Neural cell (in vitro differentiated cells): ENCODE measurements at regions not wholly inside any gene's neighbourhood (a gene's known extent, or its start where the extent isn't known, plus 50 kb on each side); places are given as distances from the start of the nearest gene placed in this dataset.

ENCODE experiments used
- H2AFZ ChIP-seq: fragments of 200-600, 300-800 bp; sonication (generic), shearing (Covaris generic); 2 replicates; pipeline ENCODE4 v1.6.0; 2014; ENCODE audit warnings: low read depth, mild to moderate bottlenecking, antibody characterized with exemption, low read length, moderate library complexity
- H3F3A ChIP-seq: fragments of 200-600 bp; shearing (Covaris generic); 2 replicates; pipeline ENCODE4 v1.6.1; 2016; ENCODE audit warnings: mild to moderate bottlenecking, moderate library complexity, mixed read lengths, antibody characterized with exemption, low read length; ENCODE audit not compliant: insufficient read depth, poor library complexity, severe bottlenecking
- H3K27ac ChIP-seq: fragments of 200-600, 300-800 bp; sonication (generic), shearing (Covaris generic); 2 replicates; pipeline ENCODE4 v1.5.1; 2014; ENCODE audit warnings: mild to moderate bottlenecking, low read length, moderate library complexity
- H3K27me3 ChIP-seq: fragments of 300-800, 200-600 bp; sonication (generic), shearing (Covaris generic); 2 replicates; pipeline ENCODE4 v1.6.0; 2014; ENCODE audit warnings: mild to moderate bottlenecking, low read depth, low read length, moderate library complexity; ENCODE audit not compliant: insufficient read depth
- H3K36me3 ChIP-seq: fragments of 300-800, 200-600 bp; sonication (generic), shearing (Covaris generic); 2 replicates; pipeline ENCODE4 v1.5.1; 2014; ENCODE audit warnings: mild to moderate bottlenecking, antibody characterized with exemption, low read length, moderate library complexity; ENCODE audit not compliant: insufficient read depth
- H3K4me2 ChIP-seq: fragments of 300-800, 200-600 bp; sonication (generic), shearing (Covaris generic); 2 replicates; pipeline ENCODE4 v1.6.0; 2014; ENCODE audit warnings: mild to moderate bottlenecking, low read length
- H3K4me3 ChIP-seq: fragments of 300-800, 200-600 bp; sonication (generic), shearing (Covaris generic); 2 replicates; pipeline ENCODE4 v1.5.1; 2014; ENCODE audit warnings: mild to moderate bottlenecking, low read length, moderate library complexity
- H3K79me2 ChIP-seq: fragments of 200-600 bp; shearing (Covaris generic); replicated peaks from 2 replicates; pipeline ENCODE4 v1.6.0; 2014; ENCODE audit warnings: mild to moderate bottlenecking, low read length, moderate library complexity; ENCODE audit not compliant: insufficient read depth
- H3K9ac ChIP-seq: fragments of 300-800, 200-600 bp; sonication (generic), shearing (Covaris generic); 2 replicates; pipeline ENCODE4 v1.6.1; 2016; ENCODE audit warnings: mild to moderate bottlenecking, low read length, mixed read lengths
- H3K9me2 ChIP-seq: fragments of 200-600 bp; shearing (Covaris generic); 2 replicates; pipeline ENCODE4 v1.6.1; 2016; ENCODE audit warnings: mild to moderate bottlenecking, low read length, mixed read lengths; ENCODE audit not compliant: insufficient read depth
- H3K9me3 ChIP-seq: fragments of 200-600, 300-800 bp; sonication (generic), shearing (Covaris generic); 2 replicates; pipeline ENCODE4 v1.6.1; 2016; ENCODE audit warnings: mild to moderate bottlenecking, mixed run types, low read length, moderate library complexity, mixed read lengths
- H4K20me1 ChIP-seq: fragments of 200-600 bp; shearing (Covaris generic); 2 replicates; pipeline ENCODE4 v1.6.1; 2016; ENCODE audit warnings: mild to moderate bottlenecking, mixed run types; ENCODE audit not compliant: insufficient read depth
- EP300 ChIP-seq: fragments of 450-650 bp; conservative IDR thresholded peaks from 2 replicates; pipeline ENCODE4 v1.6.1; 2014; ENCODE audit warnings: antibody characterized with exemption, mild to moderate bottlenecking, moderate library complexity; ENCODE audit not compliant: poor library complexity, severe bottlenecking
- EZH2 ChIP-seq: fragments of 200-600, 300-800 bp; shearing (Covaris generic), sonication (generic); IDR thresholded peaks from 2 replicates; pipeline ENCODE4 v1.6.1; 2014; ENCODE audit warnings: antibody characterized with exemption, low read length, borderline replicate concordance, mild to moderate bottlenecking; ENCODE audit not compliant: insufficient read depth, poor library complexity, severe bottlenecking
- MXI1 ChIP-seq: fragments of 450-650 bp; conservative IDR thresholded peaks from 2 replicates; pipeline ENCODE4 v1.6.1; 2014; ENCODE audit warnings: antibody characterized with exemption, mild to moderate bottlenecking; ENCODE audit not compliant: poor library complexity, severe bottlenecking
- POLR2AphosphoS5 ChIP-seq: IDR thresholded peaks from 2 replicates; pipeline ENCODE4 v1.6.1; 2012
- RAD21 ChIP-seq: fragments of 450-650 bp; conservative IDR thresholded peaks from 2 replicates; pipeline ENCODE4 v1.6.1; 2014; ENCODE audit warnings: antibody characterized with exemption, mild to moderate bottlenecking, moderate library complexity
- SMC3 ChIP-seq: fragments of 450-650 bp; conservative IDR thresholded peaks from 2 replicates; pipeline ENCODE4 v1.6.1; 2014; ENCODE audit warnings: antibody characterized with exemption, mild to moderate bottlenecking, moderate library complexity; ENCODE audit not compliant: poor library complexity
- TAF1 ChIP-seq: IDR thresholded peaks from 2 replicates; pipeline ENCODE4 v1.6.1; 2012; ENCODE audit warnings: low read depth
- TF ChIP-seq, protein P1 (sequence below): IDR thresholded peaks from 2 replicates; pipeline ENCODE4 v1.6.1; 2012; ENCODE audit warnings: borderline replicate concordance
- TF ChIP-seq, protein P2 (sequence below): fragments of 450-650 bp; IDR thresholded peaks from 2 replicates; pipeline ENCODE4 v1.5.1; 2014; ENCODE audit warnings: antibody characterized with exemption, mild to moderate bottlenecking, moderate library complexity; ENCODE audit not compliant: poor library complexity, severe bottlenecking

DNA sequence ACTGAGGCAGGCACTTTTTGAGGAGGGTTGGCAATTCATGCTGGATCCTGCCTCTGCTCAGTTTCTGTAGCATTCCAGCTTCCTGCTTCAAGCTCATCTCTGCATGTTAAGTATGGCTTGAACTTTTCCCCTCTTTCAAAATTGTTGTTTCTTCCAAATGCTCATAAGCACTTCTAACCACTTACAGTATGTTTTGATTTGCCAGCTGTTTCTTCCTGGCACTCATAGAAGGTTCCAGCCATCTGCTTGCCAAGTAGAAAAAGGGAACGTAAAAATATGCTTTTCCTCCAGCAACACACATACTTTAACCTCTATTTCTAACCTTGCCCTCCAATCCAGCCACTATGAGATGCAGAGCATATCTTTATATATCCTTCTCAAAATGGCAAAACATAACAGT is 692.6 kb upstream of the COBL start:
- Histone ChIP-seq H4K20me1 (no peaks in the 10 kb centered on the region), H3K79me2 (no peaks in the 10 kb centered on the region), H3K9ac (no peak overlapping the region), H3K9me2 (no peaks in the 10 kb centered on the region), H3K27ac (no peak overlapping the region), H3F3A (no peaks in the 10 kb centered on the region), H3K4me2 (no peak overlapping the region), H3K27me3 (no peaks in the 10 kb centered on the region), H3K36me3 (no peaks in the 10 kb centered on the region), H3K4me3 (no peak overlapping the region), H2AFZ (no peak overlapping the region), H3K9me3 (no peaks in the 10 kb centered on the region)
- TF ChIP-seq EZH2: no peak
- TF ChIP-seq EP300: no peak
- no peak for TF ChIP-seq POLR2AphosphoS5
- no peak for TF ChIP-seq MXI1
- TF ChIP-seq, protein P1, sequence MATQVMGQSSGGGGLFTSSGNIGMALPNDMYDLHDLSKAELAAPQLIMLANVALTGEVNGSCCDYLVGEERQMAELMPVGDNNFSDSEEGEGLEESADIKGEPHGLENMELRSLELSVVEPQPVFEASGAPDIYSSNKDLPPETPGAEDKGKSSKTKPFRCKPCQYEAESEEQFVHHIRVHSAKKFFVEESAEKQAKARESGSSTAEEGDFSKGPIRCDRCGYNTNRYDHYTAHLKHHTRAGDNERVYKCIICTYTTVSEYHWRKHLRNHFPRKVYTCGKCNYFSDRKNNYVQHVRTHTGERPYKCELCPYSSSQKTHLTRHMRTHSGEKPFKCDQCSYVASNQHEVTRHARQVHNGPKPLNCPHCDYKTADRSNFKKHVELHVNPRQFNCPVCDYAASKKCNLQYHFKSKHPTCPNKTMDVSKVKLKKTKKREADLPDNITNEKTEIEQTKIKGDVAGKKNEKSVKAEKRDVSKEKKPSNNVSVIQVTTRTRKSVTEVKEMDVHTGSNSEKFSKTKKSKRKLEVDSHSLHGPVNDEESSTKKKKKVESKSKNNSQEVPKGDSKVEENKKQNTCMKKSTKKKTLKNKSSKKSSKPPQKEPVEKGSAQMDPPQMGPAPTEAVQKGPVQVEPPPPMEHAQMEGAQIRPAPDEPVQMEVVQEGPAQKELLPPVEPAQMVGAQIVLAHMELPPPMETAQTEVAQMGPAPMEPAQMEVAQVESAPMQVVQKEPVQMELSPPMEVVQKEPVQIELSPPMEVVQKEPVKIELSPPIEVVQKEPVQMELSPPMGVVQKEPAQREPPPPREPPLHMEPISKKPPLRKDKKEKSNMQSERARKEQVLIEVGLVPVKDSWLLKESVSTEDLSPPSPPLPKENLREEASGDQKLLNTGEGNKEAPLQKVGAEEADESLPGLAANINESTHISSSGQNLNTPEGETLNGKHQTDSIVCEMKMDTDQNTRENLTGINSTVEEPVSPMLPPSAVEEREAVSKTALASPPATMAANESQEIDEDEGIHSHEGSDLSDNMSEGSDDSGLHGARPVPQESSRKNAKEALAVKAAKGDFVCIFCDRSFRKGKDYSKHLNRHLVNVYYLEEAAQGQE: no peak
- TF ChIP-seq SMC3: no peak
- TF ChIP-seq, protein P2, sequence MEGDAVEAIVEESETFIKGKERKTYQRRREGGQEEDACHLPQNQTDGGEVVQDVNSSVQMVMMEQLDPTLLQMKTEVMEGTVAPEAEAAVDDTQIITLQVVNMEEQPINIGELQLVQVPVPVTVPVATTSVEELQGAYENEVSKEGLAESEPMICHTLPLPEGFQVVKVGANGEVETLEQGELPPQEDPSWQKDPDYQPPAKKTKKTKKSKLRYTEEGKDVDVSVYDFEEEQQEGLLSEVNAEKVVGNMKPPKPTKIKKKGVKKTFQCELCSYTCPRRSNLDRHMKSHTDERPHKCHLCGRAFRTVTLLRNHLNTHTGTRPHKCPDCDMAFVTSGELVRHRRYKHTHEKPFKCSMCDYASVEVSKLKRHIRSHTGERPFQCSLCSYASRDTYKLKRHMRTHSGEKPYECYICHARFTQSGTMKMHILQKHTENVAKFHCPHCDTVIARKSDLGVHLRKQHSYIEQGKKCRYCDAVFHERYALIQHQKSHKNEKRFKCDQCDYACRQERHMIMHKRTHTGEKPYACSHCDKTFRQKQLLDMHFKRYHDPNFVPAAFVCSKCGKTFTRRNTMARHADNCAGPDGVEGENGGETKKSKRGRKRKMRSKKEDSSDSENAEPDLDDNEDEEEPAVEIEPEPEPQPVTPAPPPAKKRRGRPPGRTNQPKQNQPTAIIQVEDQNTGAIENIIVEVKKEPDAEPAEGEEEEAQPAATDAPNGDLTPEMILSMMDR: no peak
- TF ChIP-seq TAF1: no peak
- no peak for TF ChIP-seq RAD21

DNA sequence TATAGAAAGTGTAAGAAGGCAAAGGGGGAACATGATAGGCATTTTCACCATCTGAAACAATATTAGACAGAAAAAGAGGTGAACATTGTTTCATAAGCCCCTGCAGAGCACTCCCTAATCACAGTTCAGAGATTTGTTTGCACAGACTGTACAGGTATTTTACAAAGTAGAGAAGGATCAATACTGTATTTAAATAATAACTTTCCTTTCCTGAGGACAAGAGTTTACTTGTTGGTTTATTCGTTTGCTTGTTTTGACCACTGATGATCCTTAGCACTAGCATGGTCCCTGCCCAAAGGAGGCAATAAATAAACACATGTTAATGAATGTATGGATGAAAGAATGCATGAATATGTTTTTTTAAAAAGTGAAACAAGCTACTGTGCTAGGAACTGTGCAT is 690.1 kb upstream of the COBL start:
- H3F3A ChIP-seq: no peaks in the 10 kb centered on the region
- no peaks in the 10 kb centered on the region for H3K79me2 ChIP-seq
- H3K4me2 ChIP-seq: no peak overlapping the region
- H3K27ac ChIP-seq: no peak overlapping the region
- no peaks in the 10 kb centered on the region for H3K27me3 ChIP-seq
- no peaks in the 10 kb centered on the region for H3K9me3 ChIP-seq
- no peak for TF ChIP-seq SMC3
- no peak for TF ChIP-seq RAD21
- TF ChIP-seq, protein P1: no peak
- TF ChIP-seq POLR2AphosphoS5: no peak
- TF ChIP-seq EZH2: no peak
- no peak for TF ChIP-seq MXI1
- TF ChIP-seq EP300: no peak
- TF ChIP-seq, protein P2: no peak
- TF ChIP-seq TAF1: no peak
- no peaks in the 10 kb centered on the region for H3K9me2 ChIP-seq
- H3K9ac ChIP-seq: no peak overlapping the region
- H3K36me3 ChIP-seq: no peaks in the 10 kb centered on the region
- no peak overlapping the region for H2AFZ ChIP-seq
- H3K4me3 ChIP-seq: no peak overlapping the region
- H4K20me1 ChIP-seq: no peaks in the 10 kb centered on the region
